ENCODE measurements at regions not wholly inside any gene's neighbourhood (a gene's known extent, or its start where the extent isn't known, plus 50 kb on each side); places are given as distances from the start of the nearest gene placed in this dataset.

DNA sequence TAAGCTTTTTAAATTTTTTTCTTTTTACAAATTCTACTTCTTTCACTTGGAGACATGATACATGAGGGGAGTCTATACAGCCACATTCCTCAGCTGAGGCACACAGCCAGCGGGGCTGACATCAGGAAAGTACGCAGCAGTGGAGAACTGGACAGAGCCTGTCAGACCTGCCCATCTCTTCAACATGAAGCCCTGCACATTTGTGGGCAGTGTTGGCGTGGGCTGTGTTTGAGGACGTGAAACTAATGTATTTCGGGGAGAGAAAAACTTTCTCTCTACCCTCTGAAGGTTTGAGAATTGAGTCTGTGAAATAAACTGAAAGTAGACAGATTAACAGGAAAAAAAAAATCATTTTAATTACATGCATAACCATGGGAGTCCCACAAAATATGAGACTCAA, 84.8 kb upstream of the HTATIP2 start:
- no peaks in the 10 kb centered on the region for H3K4me1 ChIP-seq
- ATAC-seq: no peak
- intact Hi-C loops (cut with DNase I): no loop called here
- no peak overlapping the region for H3K27ac ChIP-seq
- no peak for DNase-seq
- TF ChIP-seq, protein P1, sequence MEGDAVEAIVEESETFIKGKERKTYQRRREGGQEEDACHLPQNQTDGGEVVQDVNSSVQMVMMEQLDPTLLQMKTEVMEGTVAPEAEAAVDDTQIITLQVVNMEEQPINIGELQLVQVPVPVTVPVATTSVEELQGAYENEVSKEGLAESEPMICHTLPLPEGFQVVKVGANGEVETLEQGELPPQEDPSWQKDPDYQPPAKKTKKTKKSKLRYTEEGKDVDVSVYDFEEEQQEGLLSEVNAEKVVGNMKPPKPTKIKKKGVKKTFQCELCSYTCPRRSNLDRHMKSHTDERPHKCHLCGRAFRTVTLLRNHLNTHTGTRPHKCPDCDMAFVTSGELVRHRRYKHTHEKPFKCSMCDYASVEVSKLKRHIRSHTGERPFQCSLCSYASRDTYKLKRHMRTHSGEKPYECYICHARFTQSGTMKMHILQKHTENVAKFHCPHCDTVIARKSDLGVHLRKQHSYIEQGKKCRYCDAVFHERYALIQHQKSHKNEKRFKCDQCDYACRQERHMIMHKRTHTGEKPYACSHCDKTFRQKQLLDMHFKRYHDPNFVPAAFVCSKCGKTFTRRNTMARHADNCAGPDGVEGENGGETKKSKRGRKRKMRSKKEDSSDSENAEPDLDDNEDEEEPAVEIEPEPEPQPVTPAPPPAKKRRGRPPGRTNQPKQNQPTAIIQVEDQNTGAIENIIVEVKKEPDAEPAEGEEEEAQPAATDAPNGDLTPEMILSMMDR (IDR thresholded peaks at IDR 0.05): no peak
- H3K4me3 ChIP-seq: no peak overlapping the region
- H3K9me3 ChIP-seq: no peaks in the 10 kb centered on the region
- H3K27me3 ChIP-seq (ENCODE audit: low read depth): no peaks in the 10 kb centered on the region
- H3K36me3 ChIP-seq: no peaks in the 10 kb centered on the region

DNA sequence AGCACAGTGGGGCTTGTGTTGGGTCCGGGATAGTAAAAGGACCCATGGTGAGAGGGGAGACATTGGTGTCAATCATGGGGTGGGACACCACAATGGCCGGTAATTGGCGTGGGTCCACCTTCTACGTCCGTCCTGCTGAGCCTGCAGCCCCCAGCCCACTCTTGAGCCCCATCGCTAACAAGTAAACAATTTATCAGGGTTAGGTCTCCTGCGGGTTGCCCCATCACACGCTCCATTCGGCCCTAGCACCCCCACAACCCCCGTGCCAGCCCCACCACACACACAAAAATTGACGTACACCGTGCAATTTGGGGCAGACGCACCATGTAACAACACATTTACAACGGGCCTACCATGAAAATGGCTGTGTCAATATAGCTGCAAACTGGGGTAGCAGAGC, 86.5 kb upstream of the HTATIP2 start:
- TF ChIP-seq, protein P1 (IDR thresholded peaks at IDR 0.05): no peak
- DNase-seq (no peak), ATAC-seq (no peak)
- Histone ChIP-seq H3K27me3 (ENCODE audit: low read depth) (no peaks in the 10 kb centered on the region), H3K9me3 (no peaks in the 10 kb centered on the region), H3K27ac (no peak overlapping the region), H3K4me1 (no peaks in the 10 kb centered on the region), H3K4me3 (no peak overlapping the region), H3K36me3 (no peaks in the 10 kb centered on the region)
- intact Hi-C loops (cut with DNase I): no loop called here

DNA sequence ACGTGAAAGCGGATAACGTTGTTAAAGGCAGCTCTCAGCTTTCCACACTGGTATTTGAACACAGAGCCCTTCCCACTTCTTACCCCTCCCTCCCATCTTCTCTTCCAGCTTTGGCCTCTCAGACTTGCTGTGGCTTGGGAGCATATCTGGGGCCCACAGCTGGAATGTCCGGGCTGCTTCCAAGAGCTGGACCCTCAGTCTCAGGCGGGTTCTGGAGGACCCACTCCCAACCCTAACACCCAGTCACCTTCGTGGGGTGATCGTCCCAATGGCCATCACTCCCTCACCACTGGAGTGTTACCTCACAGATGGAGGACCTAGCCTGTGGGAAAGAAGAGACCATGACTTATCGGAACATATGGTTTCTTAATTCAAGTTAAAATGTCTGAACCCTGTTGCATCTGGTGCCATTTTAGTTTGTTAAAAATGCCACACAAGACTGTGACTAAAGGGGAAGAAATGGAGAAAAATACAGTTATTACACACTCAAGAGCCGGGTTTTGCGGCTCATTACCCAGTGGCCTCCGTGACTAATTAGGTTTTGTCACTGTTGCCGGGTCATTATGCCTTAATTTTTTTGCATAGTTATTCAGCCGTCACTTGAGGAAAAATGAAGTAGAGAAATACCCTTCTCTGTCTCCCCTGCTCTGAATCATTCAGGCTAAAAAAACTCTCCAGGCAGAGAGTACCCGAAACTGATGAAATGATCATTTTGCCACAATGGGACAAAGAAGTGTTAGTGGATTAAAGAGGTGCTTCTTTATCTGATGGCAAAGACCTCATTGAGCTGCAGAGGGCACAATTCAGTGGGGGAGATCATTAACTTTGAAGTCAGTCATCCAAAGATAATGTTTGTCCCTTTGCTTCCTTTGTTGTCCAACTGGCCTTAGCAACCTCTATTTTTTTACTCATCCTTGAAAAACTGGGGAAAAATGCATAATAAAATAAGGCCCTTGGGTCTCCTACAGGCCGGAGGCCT, 87.2 kb upstream of the HTATIP2 start:
- no peaks in the 10 kb centered on the region for H3K27me3 ChIP-seq (ENCODE audit: low read depth)
- no peak overlapping the region for H3K4me3 ChIP-seq
- TF ChIP-seq, protein P1 (IDR thresholded peaks at IDR 0.05): no peak
- DNase-seq (no peak), ATAC-seq (no peak)
- H3K4me1 ChIP-seq: no peaks in the 10 kb centered on the region
- H3K27ac ChIP-seq: no peak overlapping the region
- intact Hi-C loops (cut with DNase I): no loop called here
- H3K36me3 ChIP-seq: no peaks in the 10 kb centered on the region
- H3K9me3 ChIP-seq: no peaks in the 10 kb centered on the region

DNA sequence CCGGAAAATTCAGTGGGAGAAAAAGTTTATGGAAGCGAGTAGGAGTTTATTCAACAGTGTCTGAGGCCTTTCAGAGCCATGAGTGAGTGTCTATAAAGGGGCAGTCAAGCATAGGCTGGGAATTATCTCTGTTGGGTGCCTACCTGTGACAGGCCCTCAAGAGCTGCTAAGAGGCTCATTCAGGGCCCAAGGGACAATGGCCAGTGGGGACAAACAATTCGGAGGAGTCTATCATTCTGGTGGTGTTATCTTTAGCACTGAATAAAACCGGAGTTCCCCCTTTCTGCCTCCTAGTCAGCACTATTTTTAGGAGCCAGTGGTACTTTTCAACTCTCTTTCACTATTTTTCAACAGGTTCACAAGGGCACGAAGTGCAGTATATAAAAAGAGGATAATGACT, 89.5 kb upstream of the HTATIP2 start:
- TF ChIP-seq, protein P1 (IDR thresholded peaks at IDR 0.05): no peak
- H3K4me3 ChIP-seq: no peak overlapping the region
- intact Hi-C loops (cut with DNase I): no loop called here

DNA sequence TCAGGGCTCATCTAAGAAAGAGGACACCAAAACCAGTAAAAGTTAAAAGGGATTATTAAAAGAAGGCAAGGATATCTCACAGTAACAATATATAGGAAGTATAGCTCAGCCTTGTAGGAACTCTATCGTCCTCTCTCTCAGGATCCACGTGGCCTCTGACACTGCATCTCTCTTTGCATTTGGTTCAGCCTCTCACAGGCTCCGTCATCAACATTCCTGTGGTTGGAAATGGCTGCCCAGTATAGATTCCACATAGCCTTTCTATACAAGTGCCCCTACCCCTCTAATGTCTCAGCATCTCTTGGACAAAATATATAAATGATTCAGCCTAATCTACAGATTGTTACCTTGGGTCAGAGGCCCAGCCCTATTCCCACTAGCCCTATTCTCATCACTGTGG, 101.3 kb upstream of the DBX1 start:
- TF ChIP-seq, protein P1 (IDR thresholded peaks at IDR 0.05): no peak
- no peaks in the 10 kb centered on the region for H3K36me3 ChIP-seq
- DNase-seq (no peak), ATAC-seq (no peak)
- H3K27ac ChIP-seq: no peak overlapping the region
- intact Hi-C loops (cut with DNase I): no loop called here
- H3K27me3 ChIP-seq (ENCODE audit: low read depth): peaks cover under 1% of the 10 kb centered on the region
- H3K4me1 ChIP-seq: no peaks in the 10 kb centered on the region
- H3K4me3 ChIP-seq: no peak overlapping the region
- H3K9me3 ChIP-seq: no peaks in the 10 kb centered on the region

More for the DNA sequence above, 89.5 kb upstream of the HTATIP2 start:
- ATAC-seq (no peak), DNase-seq (no peak)
- Histone ChIP-seq H3K27ac (no peak overlapping the region), H3K4me1 (no peaks in the 10 kb centered on the region), H3K9me3 (no peaks in the 10 kb centered on the region), H3K27me3 (ENCODE audit: low read depth) (no peaks in the 10 kb centered on the region), H3K36me3 (no peaks in the 10 kb centered on the region)
